ENCODE measurements at regions not wholly inside any gene's neighbourhood (a gene's known extent, or its start where the extent isn't known, plus 50 kb on each side); places are given as distances from the start of the nearest gene placed in this dataset.

DNA sequence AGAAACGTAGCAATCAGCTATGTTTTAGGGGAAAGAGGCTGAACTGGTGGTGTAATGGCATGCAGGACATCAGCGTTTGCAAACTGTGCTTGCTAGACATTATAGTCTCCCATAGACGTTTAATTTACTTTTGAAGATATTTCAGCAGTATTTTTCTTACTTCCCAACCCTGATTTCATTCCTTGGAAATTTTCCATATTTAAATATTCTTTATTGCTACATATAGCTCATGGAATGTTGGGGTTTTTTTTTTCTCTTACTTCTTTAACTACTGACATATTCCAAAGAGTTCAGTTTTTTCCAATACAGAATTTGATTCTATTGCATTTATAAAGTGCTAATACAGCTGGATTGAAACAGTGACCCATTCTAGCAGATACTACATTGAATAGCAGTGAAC is 694.4 kb upstream of the CITED2 start:
- TF ChIP-seq YY1 (IDR thresholded peaks at IDR 0.05; ENCODE audit: insufficient read depth, insufficient read length): no peak
- no peak for TF ChIP-seq ZNF274 (IDR thresholded peaks at IDR 0.05; ENCODE audit: low read depth, low read length)
